Large intestine (tissue), 3 donors: ENCODE measurements at regions not wholly inside any gene's neighbourhood (a gene's known extent, or its start where the extent isn't known, plus 50 kb on each side); places are given as distances from the start of the nearest gene placed in this dataset.
"Not testable (repeated sequence)": the region's sequence is repeated elsewhere in the genome, so short reads cannot be mapped to it uniquely, and the experiment has no call there.

Experiments used
- DNase-seq, 2 donors: peaks; one replicate each; pipeline versions ENCODE4 v3.0.0 to v3.0.0-alpha.2; 2013
- H3K27ac ChIP-seq: one replicate; pipeline ENCODE4 v1.5.1; 2013; ENCODE audit warnings: low read length
- H3K27me3 ChIP-seq: 2 replicates; pipeline ENCODE4 v1.6.1; 2013; ENCODE audit warnings: low read length; ENCODE audit not compliant: control insufficient read depth, insufficient read depth
- H3K36me3 ChIP-seq: 2 replicates; pipeline ENCODE4 v1.6.1; 2013; ENCODE audit warnings: low read length; ENCODE audit not compliant: control insufficient read depth, insufficient read depth
- H3K4me1 ChIP-seq: one replicate; pipeline ENCODE4 v1.6.1; 2013; ENCODE audit warnings: low read length; ENCODE audit not compliant: control insufficient read depth, insufficient read depth
- H3K4me3 ChIP-seq: one replicate; pipeline ENCODE4 v1.5.1; 2013; ENCODE audit warnings: low read length
- H3K9me3 ChIP-seq: one replicate; pipeline ENCODE4 v1.6.1; 2013; ENCODE audit warnings: mild to moderate bottlenecking, low read depth, low read length, moderate library complexity; ENCODE audit not compliant: control insufficient read depth
- WGBS: methylation state at CpG from one replicate; pipeline ENCODE4 v1.1.5; 2013; ENCODE audit warnings: low lambda C conversion rate; ENCODE audit not compliant: insufficient coverage; 5-methylcytosine and 5-hydroxymethylcytosine counted together

GRCh38 chr13:108044954-108045353 lies 170.4 kb downstream of the LIG4 start:
- Histone ChIP-seq H3K4me1 (peaks cover 6% of the 10 kb centered on the region), H3K4me3 (no peak overlapping the region), H3K27ac (no peak overlapping the region), H3K9me3 (peaks cover 3% of the 10 kb centered on the region), H3K27me3 (no peaks in the 10 kb centered on the region), H3K36me3 (no peaks in the 10 kb centered on the region)
- no CpG with 5 or more reads among the region's 1 CpG for WGBS
- DNase-seq: peak; percentile 20 to 40

GRCh38 chr13:108042866-108043265 lies 172.5 kb downstream of the LIG4 start:
- DNase-seq: peak; percentile 70 to 87
- not testable (repeated sequence) for H3K9me3 ChIP-seq, H3K36me3 ChIP-seq, H3K4me3 ChIP-seq, H3K4me1 ChIP-seq, H3K27me3 ChIP-seq
- H3K27ac ChIP-seq: peak overlapping the region; percentile 55
- WGBS: 0% methylated on average over 1 of the region's 6 CpGs

- peaks cover 3% of the 10 kb centered on the region for H3K9me3 ChIP-seq
- H3K4me1 ChIP-seq: peaks cover 7% of the 10 kb centered on the region
- no peak overlapping the region for H3K4me3 ChIP-seq
- no peaks in the 10 kb centered on the region for H3K36me3 ChIP-seq
- no CpG with 5 or more reads among the region's 1 CpG for WGBS
- H3K27ac ChIP-seq: no peak overlapping the region
- no peaks in the 10 kb centered on the region for H3K27me3 ChIP-seq
- DNase-seq: no peak
Measured at GRCh38 chr13:108037348-108037747, 178.0 kb downstream of the LIG4 start.

GRCh38 chr13:108036411-108036932 lies 178.9 kb downstream of the LIG4 start:
- whole genome bisulfite sequencing: 75% methylated on average over 3 of the region's 4 CpGs

GRCh38 chr13:108034909-108035410 lies 180.4 kb downstream of the LIG4 start:
- Histone ChIP-seq H3K36me3 (no peaks in the 10 kb centered on the region), H3K27ac (peak overlapping the region; percentile 67), H3K9me3 (no peaks in the 10 kb centered on the region), H3K27me3 (no peaks in the 10 kb centered on the region), H3K4me3 (no peak overlapping the region), H3K4me1 (peaks cover 7% of the 10 kb centered on the region)
- WGBS: no CpG with 5 or more reads among the region's 5 CpGs
- peak; percentile 48 to 83 for DNase-seq

More at GRCh38 chr13:108036411-108036932, 178.9 kb downstream of the LIG4 start:
- no peak for DNase-seq
- Histone ChIP-seq H3K9me3 (no peaks in the 10 kb centered on the region), H3K4me1 (peaks cover 7% of the 10 kb centered on the region), H3K27ac (no peak overlapping the region), H3K27me3 (no peaks in the 10 kb centered on the region), H3K36me3 (no peaks in the 10 kb centered on the region), H3K4me3 (no peak overlapping the region)

- Histone ChIP-seq H3K9me3 (no peaks in the 10 kb centered on the region), H3K36me3 (no peaks in the 10 kb centered on the region), H3K27me3 (no peaks in the 10 kb centered on the region), H3K4me3 (no peak overlapping the region), H3K4me1 (peaks cover 7% of the 10 kb centered on the region), H3K27ac (peak overlapping the region; percentile 67)
- 17% methylated on average over 1 of the region's 3 CpGs for WGBS
- DNase-seq: peak; percentile 56 to 85
Measured at GRCh38 chr13:108033800-108034707, 181.3 kb downstream of the LIG4 start.

- Histone ChIP-seq H3K4me3 (no peak overlapping the region), H3K27ac (no peak overlapping the region), H3K9me3 (no peaks in the 10 kb centered on the region), H3K36me3 (no peaks in the 10 kb centered on the region), H3K4me1 (peaks cover 7% of the 10 kb centered on the region), H3K27me3 (no peaks in the 10 kb centered on the region)
- WGBS: no CpG with 5 or more reads among the region's 5 CpGs
- no peak for DNase-seq
Measured at GRCh38 chr13:108031865-108032264, 183.5 kb downstream of the LIG4 start.

- Histone ChIP-seq H3K4me3 (no peak overlapping the region), H3K27ac (no peak overlapping the region), H3K4me1 (peaks cover 5% of the 10 kb centered on the region), H3K36me3 (no peaks in the 10 kb centered on the region), H3K9me3 (no peaks in the 10 kb centered on the region), H3K27me3 (no peaks in the 10 kb centered on the region)
- no peak for DNase-seq
- WGBS: 100% methylated on average over 1 of the region's 1 CpG
Measured at GRCh38 chr13:108030769-108031168, 184.6 kb downstream of the LIG4 start.

- H3K27ac ChIP-seq: no peak overlapping the region
- no peaks in the 10 kb centered on the region for H3K9me3 ChIP-seq
- no peak for DNase-seq
- H3K27me3 ChIP-seq: no peaks in the 10 kb centered on the region
- no peaks in the 10 kb centered on the region for H3K36me3 ChIP-seq
- no peak overlapping the region for H3K4me3 ChIP-seq
- H3K4me1 ChIP-seq: peaks cover 5% of the 10 kb centered on the region
- 40% methylated on average over 1 of the region's 3 CpGs for WGBS
Measured at GRCh38 chr13:108026680-108027410, 188.5 kb downstream of the LIG4 start.

- WGBS: 60% methylated on average over 1 of the region's 4 CpGs
- DNase-seq: no peak
- Histone ChIP-seq H3K4me3 (no peak overlapping the region), H3K9me3 (peaks cover 6% of the 10 kb centered on the region), H3K36me3 (no peaks in the 10 kb centered on the region), H3K27me3 (no peaks in the 10 kb centered on the region), H3K27ac (no peak overlapping the region), H3K4me1 (no peaks in the 10 kb centered on the region)
Measured at GRCh38 chr13:108020027-108020426, 195.3 kb downstream of the LIG4 start.
